GM12878 (cell line): ENCODE measurements at regions not wholly inside any gene's neighbourhood (a gene's known extent, or its start where the extent isn't known, plus 50 kb on each side); places are given as distances from the start of the nearest gene placed in this dataset.

Experiments used
- ATAC-seq: fragments of 200-7000 bp; cut with Tn5 transposase; 3 replicates; pipeline ENCODE4 v1.9.1; 2020; ENCODE audit warnings: mild to moderate bottlenecking, moderate library complexity
- BruUV-seq: library from RNA; stranded (reverse); fragments of 400-500 nt; replicated peaks from 2 replicates; lab custom pipeline; 2021; lab: Mats Ljungman, UMichigan
- CTCF ChIA-PET: fragments of 300-600 bp; sonication (Branson Sonifier 250); formaldehyde crosslinking; extraction: SDS; loops from one replicate; lab custom pipeline; 2021; ENCODE audit warnings: inconsistent platforms; lab: Yijun Ruan, JAX
- POLR2A ChIA-PET: fragments of 350-600 bp; formaldehyde crosslinking; extraction: SDS; loops from one replicate; lab custom pipeline; 2021; ENCODE audit warnings: inconsistent platforms; lab: Charles Lee
- RAD21 ChIA-PET: fragments of 300-600 bp; sonication (Branson Sonifier 250); formaldehyde crosslinking; loops from one replicate; lab custom pipeline; 2023; ENCODE audit warnings: antibody characterized with exemption; ENCODE audit not compliant: unreplicated experiment; lab: Charles Lee
- SMC1A ChIA-PET: fragments of 300-600 bp; sonication (Branson Sonifier 250); formaldehyde crosslinking; loops from one replicate; lab custom pipeline; 2023; ENCODE audit not compliant: unreplicated experiment, uncharacterized antibody; lab: Charles Lee
- DNase-seq: peaks from one replicate; pipeline ENCODE4 v3.0.0-alpha.2; 2011; ENCODE audit warnings: low read depth, low spot score
- FAIRE-seq: peaks from 3 replicates; lab custom pipeline; 2011; peaks lifted over from hg19 to GRCh38; lab: Jason Lieb, UNC
- H2AFZ ChIP-seq: 2 replicates; pipeline ENCODE4 v1.6.0; 2011; ENCODE audit warnings: low read depth, low read length, control low read depth; ENCODE audit not compliant: control insufficient read depth
- H3K27ac ChIP-seq: 2 replicates; pipeline ENCODE4 v1.5.1; 2011; ENCODE audit warnings: control low read depth; ENCODE audit not compliant: control insufficient read depth, insufficient read depth
- H3K27me3 ChIP-seq, 2 experiments: replicated peaks in 1 of 2; 2 replicates each; pipeline versions ENCODE4 v1.6.0 to v1.6.1; 2011; ENCODE audit warnings: low read length in 1 of 2; ENCODE audit not compliant: control insufficient read depth in 2 of 2, insufficient read depth in 2 of 2
- H3K36me3 ChIP-seq, 2 experiments: 2 replicates each; pipeline ENCODE4 v1.5.1; 2011; ENCODE audit warnings: low read length in 1 of 2; ENCODE audit not compliant: control insufficient read depth in 2 of 2, insufficient read depth in 2 of 2
- H3K4me1 ChIP-seq: 2 replicates; pipeline ENCODE4 v1.6.1; 2011; ENCODE audit warnings: mild to moderate bottlenecking, low read length, moderate library complexity, mixed read lengths; ENCODE audit not compliant: control insufficient read depth, insufficient read depth
- H3K4me2 ChIP-seq: 2 replicates; pipeline ENCODE4 v1.6.0; 2011; ENCODE audit warnings: control low read depth; ENCODE audit not compliant: control insufficient read depth, insufficient read depth
- H3K4me3 ChIP-seq: fragments of 200-600 bp; sonication (generic); 2 replicates; pipeline ENCODE4 v1.5.1; 2016
- H3K79me2 ChIP-seq: 2 replicates; pipeline ENCODE4 v1.6.0; 2011; ENCODE audit warnings: low read length; ENCODE audit not compliant: control insufficient read depth, insufficient read depth
- H3K9ac ChIP-seq: 2 replicates; pipeline ENCODE4 v1.8.0; 2011; ENCODE audit warnings: low read length, control low read depth, mixed read lengths; ENCODE audit not compliant: control insufficient read depth, insufficient read depth
- H3K9me3 ChIP-seq: replicated peaks from 3 replicates; pipeline ENCODE4 v1.5.1; 2011; ENCODE audit warnings: mild to moderate bottlenecking, low read length; ENCODE audit not compliant: control insufficient read depth, insufficient read depth
- H4K20me1 ChIP-seq: 2 replicates; pipeline ENCODE4 v1.6.0; 2011; ENCODE audit not compliant: control insufficient read depth, insufficient read depth
- BRCA1 ChIP-seq: IDR thresholded peaks from 2 replicates; pipeline ENCODE4 v1.6.1; 2011; ENCODE audit warnings: low read depth, low read length, improper control_type of control experiment
- CBFB ChIP-seq: IDR thresholded peaks from 2 replicates; pipeline ENCODE4 v1.6.1; 2016; ENCODE audit warnings: antibody characterized with exemption, low read depth
- CHD4 ChIP-seq: fragments of 200-600 bp; sonication (generic); IDR thresholded peaks from 2 replicates; pipeline ENCODE4 v1.6.1; 2016; ENCODE audit warnings: mild to moderate bottlenecking
- E2F4 ChIP-seq: IDR thresholded peaks from 2 replicates; pipeline ENCODE4 v1.6.1; 2012; ENCODE audit warnings: low read depth, low read length, improper control_type of control experiment
- EED ChIP-seq: sonication (generic); IDR thresholded peaks from 2 replicates; pipeline ENCODE4 v1.6.1; 2016; ENCODE audit warnings: antibody characterized with exemption, low read depth
- EGR1 ChIP-seq, 2 experiments: IDR thresholded peaks; 1 replicate in 1 of 2; 2 replicates in 1 of 2; pipeline ENCODE4 v1.6.1; 2011 to 2012; ENCODE audit warnings: low read depth in 2 of 2, low read length in 2 of 2, borderline replicate concordance in 1 of 2, mild to moderate bottlenecking in 1 of 2, moderate library complexity in 1 of 2
- HDAC6 ChIP-seq: fragments of 200-600 bp; sonication (generic); IDR thresholded peaks from one replicate; pipeline ENCODE4 v1.8.0; 2017; ENCODE audit warnings: antibody characterized with exemption; ENCODE audit not compliant: unreplicated experiment
- KAT2A ChIP-seq: conservative IDR thresholded peaks from 2 replicates; pipeline ENCODE4 v1.6.1; 2011; ENCODE audit warnings: low read depth, low read length; ENCODE audit not compliant: control insufficient read depth
- MEF2B ChIP-seq: fragments of 450-650 bp; IDR thresholded peaks from 2 replicates; pipeline ENCODE4 v1.6.1; 2018; ENCODE audit warnings: mild to moderate bottlenecking, moderate library complexity; ENCODE audit not compliant: partially characterized antibody, poor library complexity, severe bottlenecking
- POLR2AphosphoS5 ChIP-seq: IDR thresholded peaks from 2 replicates; pipeline ENCODE4 v1.6.1; 2011; ENCODE audit warnings: mild to moderate bottlenecking, low read length, inconsistent platforms
- RB1 ChIP-seq: fragments of 450-650 bp; formaldehyde crosslinking; IDR thresholded peaks from 2 replicates; pipeline ENCODE4 v1.6.1; 2017; ENCODE audit warnings: mild to moderate bottlenecking, borderline replicate concordance
- SRF ChIP-seq, 2 experiments: IDR thresholded peaks; 2 replicates each; pipeline ENCODE4 v1.6.1; 2011; ENCODE audit warnings: low read depth in 2 of 2, low read length in 2 of 2, mild to moderate bottlenecking in 1 of 2, moderate library complexity in 1 of 2
- STAT1 ChIP-seq: fragments of 450-650 bp; conservative IDR thresholded peaks from 2 replicates; pipeline ENCODE4 v1.6.1; 2014; ENCODE audit warnings: antibody characterized with exemption, mild to moderate bottlenecking
- TCF7 ChIP-seq: IDR thresholded peaks from 2 replicates; pipeline ENCODE4 v1.6.1; 2014; ENCODE audit warnings: antibody characterized with exemption, borderline replicate concordance
- YBX1 ChIP-seq: fragments of 450-650 bp; IDR thresholded peaks from 2 replicates; pipeline ENCODE4 v1.6.1; 2016; ENCODE audit warnings: antibody characterized with exemption
- YY1 ChIP-seq: IDR thresholded peaks from 2 replicates; pipeline ENCODE4 v1.6.1; 2011; ENCODE audit warnings: low read depth, mild to moderate bottlenecking, low read length
- WGBS: methylation state at CpG from one replicate; pipeline ENCODE4 v1.1.6; 2016; ENCODE audit warnings: low lambda C conversion rate; ENCODE audit not compliant: insufficient replicate concordance, insufficient coverage; ENCODE audit errors: missing lambda C conversion rate; 5-methylcytosine and 5-hydroxymethylcytosine counted together
- in situ Hi-C: fragments of 300-500 bp; cut with MboI; formaldehyde crosslinking; loops from 9 replicates; pipeline ENCODE4 v1.14.3; 2018; ENCODE audit warnings: mixed read lengths
- intact Hi-C: fragments of 100-400 bp; cut with micrococcal nuclease; formaldehyde crosslinking; loops from one replicate; pipeline ENCODE4 v1.14.2; 2022; ENCODE audit not compliant: unreplicated experiment

GRCh38 chr7:142657376-142657775 lies 91.9 kb upstream of the PRSS1 start:
- ChIA-PET SMC1A (interaction anchor here (0.9 to 1.2 kb wide), 5 partner anchors 20 to 156 kb away, joined by 3 to 5 read pairs (median 4); no protein-coding TSS in a partner anchor), RAD21 (interaction anchor here (0.9 kb wide), 1 partner anchor 126 kb away, joined by 3 read pairs; no protein-coding TSS in a partner anchor), CTCF (interaction anchor here (1.0 to 2.0 kb wide), 4 partner anchors 10 to 154 kb away, joined by 3 to 5 read pairs (median 4); no protein-coding TSS in a partner anchor), POLR2A (no interaction called here)
- no TSS peak for BruUV-seq
- Histone ChIP-seq H3K4me1 (no peaks in the 10 kb centered on the region), H3K9ac (no peak overlapping the region), H3K27ac (no peak overlapping the region), H4K20me1 (no peaks in the 10 kb centered on the region), H3K79me2 (no peaks in the 10 kb centered on the region), H3K4me2 (no peak overlapping the region), H3K27me3 (no peaks in the 10 kb centered on the region; a peak in 2 of 4 replicates), H3K9me3 (no peaks in the 10 kb centered on the region), H2AFZ (no peak overlapping the region), H3K4me3 (no peak overlapping the region), H3K36me3 (no peaks in the 10 kb centered on the region)
- ATAC-seq (no peak), DNase-seq (no peak), FAIRE-seq (no peak)
- WGBS: 13% methylated on average over 1 of the region's 1 CpG
- TF ChIP-seq E2F4 (no peak), CBFB (no peak), EED (no peak), TCF7 (no peak), SRF (IDR thresholded peaks at IDR 0.05; ENCODE audit: low read depth in 2 of 2, low read length in 2 of 2) (no peak), POLR2AphosphoS5 (no peak), STAT1 (no peak), YBX1 (no peak), CHD4 (no peak), HDAC6 (no peak), MEF2B (no peak), KAT2A (no peak), EGR1 (IDR thresholded peaks at IDR 0.05; ENCODE audit: borderline replicate concordance in 1 of 2, low read depth in 2 of 2, low read length in 2 of 2) (no peak), YY1 (no peak), RB1 (no peak), BRCA1 (no peak)
- in situ Hi-C loops: no loop called here
- intact Hi-C loops: no loop called here
